ENCODE measurements at regions not wholly inside any gene's neighbourhood (a gene's known extent, or its start where the extent isn't known, plus 50 kb on each side); places are given as distances from the start of the nearest gene placed in this dataset.

- Histone ChIP-seq H3K4me3 (no peak overlapping the region), H3K36me3 (ENCODE audit: low read depth) (no peaks in the 10 kb centered on the region), H3K4me1 (ENCODE audit: low read depth) (no peaks in the 10 kb centered on the region), H3K9me3 (peaks cover under 1% of the 10 kb centered on the region)
- ATAC-seq (no peak), DNase-seq (no peak)
- TF ChIP-seq, protein P1, sequence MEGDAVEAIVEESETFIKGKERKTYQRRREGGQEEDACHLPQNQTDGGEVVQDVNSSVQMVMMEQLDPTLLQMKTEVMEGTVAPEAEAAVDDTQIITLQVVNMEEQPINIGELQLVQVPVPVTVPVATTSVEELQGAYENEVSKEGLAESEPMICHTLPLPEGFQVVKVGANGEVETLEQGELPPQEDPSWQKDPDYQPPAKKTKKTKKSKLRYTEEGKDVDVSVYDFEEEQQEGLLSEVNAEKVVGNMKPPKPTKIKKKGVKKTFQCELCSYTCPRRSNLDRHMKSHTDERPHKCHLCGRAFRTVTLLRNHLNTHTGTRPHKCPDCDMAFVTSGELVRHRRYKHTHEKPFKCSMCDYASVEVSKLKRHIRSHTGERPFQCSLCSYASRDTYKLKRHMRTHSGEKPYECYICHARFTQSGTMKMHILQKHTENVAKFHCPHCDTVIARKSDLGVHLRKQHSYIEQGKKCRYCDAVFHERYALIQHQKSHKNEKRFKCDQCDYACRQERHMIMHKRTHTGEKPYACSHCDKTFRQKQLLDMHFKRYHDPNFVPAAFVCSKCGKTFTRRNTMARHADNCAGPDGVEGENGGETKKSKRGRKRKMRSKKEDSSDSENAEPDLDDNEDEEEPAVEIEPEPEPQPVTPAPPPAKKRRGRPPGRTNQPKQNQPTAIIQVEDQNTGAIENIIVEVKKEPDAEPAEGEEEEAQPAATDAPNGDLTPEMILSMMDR (IDR thresholded peaks at IDR 0.05) = no peak
- intact Hi-C loops (cut with DNase I, micrococcal nuclease) = no loop called here
Measured at GRCh38 chr14:104522926-104523545, 56.5 kb upstream of the C14orf180 start.

- Histone ChIP-seq H3K9me3 (peaks cover 5% of the 10 kb centered on the region), H3K4me1 (ENCODE audit: low read depth) (no peaks in the 10 kb centered on the region), H3K36me3 (ENCODE audit: low read depth) (no peaks in the 10 kb centered on the region), H3K4me3 (no peak overlapping the region)
- intact Hi-C loops (cut with DNase I, micrococcal nuclease) = no loop called here
- TF ChIP-seq, protein P1 (IDR thresholded peaks at IDR 0.05) = no peak
- ATAC-seq (no peak), DNase-seq (no peak)
Measured at GRCh38 chr14:104523546-104523935, 56.0 kb upstream of the C14orf180 start.

DNA sequence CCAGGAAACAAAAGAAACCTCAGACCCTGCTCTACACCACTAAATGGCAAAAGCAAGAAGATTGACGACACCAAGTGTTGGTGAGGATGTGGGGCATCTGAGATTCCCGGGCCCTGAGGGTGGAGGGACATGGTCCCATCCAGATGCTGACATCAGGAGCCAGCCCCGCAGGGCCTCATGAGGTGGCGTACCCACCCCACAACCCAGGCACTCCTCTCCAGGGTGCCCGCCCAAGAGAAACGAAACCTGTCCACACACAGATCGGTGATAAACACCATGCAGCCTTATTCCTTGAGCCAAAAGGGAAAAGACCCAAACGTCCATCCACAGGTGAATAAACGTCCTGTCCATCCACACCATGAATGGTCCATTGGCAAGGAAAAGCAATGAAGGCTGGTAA lies 54.8 kb upstream of the C14orf180 start:
- intact Hi-C loops (cut with DNase I, micrococcal nuclease) = no loop called here
- TF ChIP-seq, protein P1 (IDR thresholded peaks at IDR 0.05) = no peak
- Histone ChIP-seq H3K9me3 (peaks cover 5% of the 10 kb centered on the region), H3K4me3 (no peak overlapping the region), H3K36me3 (ENCODE audit: low read depth) (no peaks in the 10 kb centered on the region), H3K4me1 (ENCODE audit: low read depth) (no peaks in the 10 kb centered on the region)
- no peak for DNase-seq
- ATAC-seq = no peak

- Histone ChIP-seq H3K4me1 (ENCODE audit: low read depth) (no peaks in the 10 kb centered on the region), H3K4me3 (no peak overlapping the region), H3K9me3 (peaks cover 5% of the 10 kb centered on the region), H3K36me3 (ENCODE audit: low read depth) (no peaks in the 10 kb centered on the region)
- no peak for ATAC-seq
- intact Hi-C loops (cut with DNase I, micrococcal nuclease) = no loop called here
- no peak for DNase-seq
- TF ChIP-seq, protein P1 (IDR thresholded peaks at IDR 0.05) = no peak
Measured at GRCh38 chr14:104526723-104527645, 52.6 kb upstream of the C14orf180 start.

GRCh38 chr14:104527857-104528459 lies 51.6 kb upstream of the C14orf180 start:
- ATAC-seq = no peak
- no peaks in the 10 kb centered on the region for H3K36me3 ChIP-seq (ENCODE audit: low read depth)
- H3K4me1 ChIP-seq (ENCODE audit: low read depth) = no peaks in the 10 kb centered on the region
- TF ChIP-seq, protein P1 (IDR thresholded peaks at IDR 0.05) = no peak
- intact Hi-C loops (cut with DNase I, micrococcal nuclease) = no loop called here
- no peak for DNase-seq
- H3K9me3 ChIP-seq = peaks cover 5% of the 10 kb centered on the region
- H3K4me3 ChIP-seq = no peak overlapping the region

Measured in mucosa of descending colon (tissue), 3 donors.